ENCODE measurements at regions not wholly inside any gene's neighbourhood (a gene's known extent, or its start where the extent isn't known, plus 50 kb on each side); places are given as distances from the start of the nearest gene placed in this dataset.
A peak's percentile ranks its signal among the peaks of the same experiment; 100 is the strongest.

- no peak for DNase-seq (ENCODE audit: low read depth)
- TF ChIP-seq CTCF (IDR thresholded peaks at IDR 0.05; ENCODE audit: insufficient read depth, low read length), result no peak
- H3K4me3 ChIP-seq (ENCODE audit: low read depth, low read length), result no peak overlapping the region
These were observed 118.4 kb upstream of the ROBO1 start for GRCh38 chr3:79886204-79886603.

GRCh38 chr3:79885407-79885806, 117.6 kb upstream of the ROBO1 start:
- no peak for TF ChIP-seq CTCF (IDR thresholded peaks at IDR 0.05; ENCODE audit: insufficient read depth, low read length)
- DNase-seq (ENCODE audit: low read depth), result no peak
- no peak overlapping the region for H3K4me3 ChIP-seq (ENCODE audit: low read depth, low read length)

GRCh38 chr3:79884354-79884753, 116.6 kb upstream of the ROBO1 start:
- no peak overlapping the region for H3K4me3 ChIP-seq (ENCODE audit: low read depth, low read length)
- TF ChIP-seq CTCF (IDR thresholded peaks at IDR 0.05; ENCODE audit: insufficient read depth, low read length), result no peak
- no peak for DNase-seq (ENCODE audit: low read depth)

- H3K4me3 ChIP-seq (ENCODE audit: low read depth, low read length), result no peak overlapping the region
- no peak for TF ChIP-seq CTCF (IDR thresholded peaks at IDR 0.05; ENCODE audit: insufficient read depth, low read length)
- peak; percentile 18 for DNase-seq (ENCODE audit: low read depth)
These were observed 113.6 kb upstream of the ROBO1 start for GRCh38 chr3:79881431-79881830.

GRCh38 chr3:79878708-79879107, 110.9 kb upstream of the ROBO1 start:
- no peak for DNase-seq (ENCODE audit: low read depth)
- no peak for TF ChIP-seq CTCF (IDR thresholded peaks at IDR 0.05; ENCODE audit: insufficient read depth, low read length)
- no peak overlapping the region for H3K4me3 ChIP-seq (ENCODE audit: low read depth, low read length)

GRCh38 chr3:79874646-79875045, 106.8 kb upstream of the ROBO1 start:
- no peak for TF ChIP-seq CTCF (IDR thresholded peaks at IDR 0.05; ENCODE audit: insufficient read depth, low read length)
- no peak overlapping the region for H3K4me3 ChIP-seq (ENCODE audit: low read depth, low read length)

GRCh38 chr3:79872483-79872882, 104.7 kb upstream of the ROBO1 start:
- H3K4me3 ChIP-seq (ENCODE audit: low read depth, low read length), result no peak overlapping the region
- TF ChIP-seq CTCF (IDR thresholded peaks at IDR 0.05; ENCODE audit: insufficient read depth, low read length), result no peak
- DNase-seq (ENCODE audit: low read depth), result peak; percentile 60

More at GRCh38 chr3:79874646-79875045, 106.8 kb upstream of the ROBO1 start:
- no peak for DNase-seq (ENCODE audit: low read depth)
